HFFc6 (cell line): ENCODE measurements at regions not wholly inside any gene's neighbourhood (a gene's known extent, or its start where the extent isn't known, plus 50 kb on each side); places are given as distances from the start of the nearest gene placed in this dataset.

Experiments used
- DNase-seq: peaks from one replicate; pipeline ENCODE4 v3.0.0-alpha.2; 2018
- H3K27ac Mint-ChIP-seq: 2 replicates; pipeline ENCODE4 v1.8.0; 2020; ENCODE audit warnings: mild to moderate bottlenecking, mixed read lengths
- H3K27me3 Mint-ChIP-seq: 2 replicates; pipeline ENCODE4 v1.8.0; 2021; ENCODE audit warnings: mild to moderate bottlenecking, moderate library complexity, mixed read lengths; ENCODE audit not compliant: insufficient read depth
- H3K36me3 Mint-ChIP-seq: 2 replicates; pipeline ENCODE4 v1.8.0; 2021; ENCODE audit warnings: low read depth, mixed read lengths
- H3K4me1 Mint-ChIP-seq: 2 replicates; pipeline ENCODE4 v1.8.0; 2020; ENCODE audit warnings: low read depth, mixed read lengths
- H3K4me3 Mint-ChIP-seq: 2 replicates; pipeline ENCODE4 v1.8.0; 2020; ENCODE audit warnings: mild to moderate bottlenecking, moderate library complexity, mixed read lengths
- H3K9me3 Mint-ChIP-seq: 2 replicates; pipeline ENCODE4 v1.8.0; 2020; ENCODE audit warnings: mild to moderate bottlenecking, mixed read lengths
- CTCF ChIP-seq: fragments of 200-600 bp; sonication (generic); IDR thresholded peaks from 2 replicates; pipeline ENCODE4 v1.5.0; 2021; ENCODE audit warnings: antibody characterized with exemption, mild to moderate bottlenecking

GRCh38 chr20:59381689-59382088 is 81.3 kb downstream of the EDN3 start:
- Mint-ChIP-seq H3K4me3 (no peak overlapping the region), H3K27me3 (no peaks in the 10 kb centered on the region; the same call in 1 of the 2 replicates), H3K36me3 (no peaks in the 10 kb centered on the region), H3K27ac (no peak overlapping the region), H3K4me1 (no peaks in the 10 kb centered on the region), H3K9me3 (peaks cover 46% of the 10 kb centered on the region)
- TF ChIP-seq CTCF, result no peak
- no peak for DNase-seq

GRCh38 chr20:59382157-59382725 is 81.8 kb downstream of the EDN3 start:
- no peak for TF ChIP-seq CTCF
- Mint-ChIP-seq H3K27me3 (no peaks in the 10 kb centered on the region; the same call in 1 of the 2 replicates), H3K36me3 (no peaks in the 10 kb centered on the region), H3K27ac (no peak overlapping the region), H3K4me3 (no peak overlapping the region), H3K9me3 (peaks cover 43% of the 10 kb centered on the region), H3K4me1 (no peaks in the 10 kb centered on the region)
- DNase-seq, result no peak

GRCh38 chr20:59382907-59383306 is 82.5 kb downstream of the EDN3 start:
- H3K27me3 Mint-ChIP-seq, result no peaks in the 10 kb centered on the region; the same call in 1 of the 2 replicates
- no peaks in the 10 kb centered on the region for H3K4me1 Mint-ChIP-seq
- no peaks in the 10 kb centered on the region for H3K36me3 Mint-ChIP-seq

GRCh38 chr20:59385038-59385437 is 84.6 kb downstream of the EDN3 start:
- Mint-ChIP-seq H3K9me3 (peaks cover 34% of the 10 kb centered on the region), H3K4me3 (no peak overlapping the region), H3K4me1 (no peaks in the 10 kb centered on the region), H3K36me3 (no peaks in the 10 kb centered on the region), H3K27ac (no peak overlapping the region), H3K27me3 (no peaks in the 10 kb centered on the region; the same call in 1 of the 2 replicates)
- no peak for DNase-seq
- TF ChIP-seq CTCF, result no peak

More at GRCh38 chr20:59382907-59383306, 82.5 kb downstream of the EDN3 start:
- no peak for TF ChIP-seq CTCF
- no peak for DNase-seq
- Mint-ChIP-seq H3K4me3 (no peak overlapping the region), H3K27ac (no peak overlapping the region), H3K9me3 (peaks cover 44% of the 10 kb centered on the region)

- H3K4me1 Mint-ChIP-seq, result no peaks in the 10 kb centered on the region
- no peaks in the 10 kb centered on the region; the same call in 1 of the 2 replicates for H3K27me3 Mint-ChIP-seq
- no peak for TF ChIP-seq CTCF
- H3K27ac Mint-ChIP-seq, result no peak overlapping the region
- H3K4me3 Mint-ChIP-seq, result no peak overlapping the region
- no peak for DNase-seq
- no peaks in the 10 kb centered on the region for H3K36me3 Mint-ChIP-seq
- peaks cover 30% of the 10 kb centered on the region for H3K9me3 Mint-ChIP-seq
Measured at GRCh38 chr20:59385480-59385879, 85.1 kb downstream of the EDN3 start.
